IMR-90 (cell line): ENCODE measurements at regions not wholly inside any gene's neighbourhood (a gene's known extent, or its start where the extent isn't known, plus 50 kb on each side); places are given as distances from the start of the nearest gene placed in this dataset.
A peak's percentile ranks its signal among the peaks of the same experiment; 100 is the strongest.

ENCODE experiments used
- ATAC-seq: fragments of 200-7000 bp; cut with Tn5 transposase; 2 replicates; pipeline ENCODE4 v1.9.1; 2020; ENCODE audit warnings: low read depth, mild to moderate bottlenecking, moderate library complexity
- BruUV-seq: library from RNA; stranded (reverse); fragments of 400-500 nt; replicated peaks from 2 replicates; lab custom pipeline; 2021; lab: Mats Ljungman, UMichigan
- CTCF ChIA-PET: fragments of 300-600 bp; formaldehyde crosslinking; extraction: SDS; loops from one replicate; lab custom pipeline; 2021; ENCODE audit warnings: antibody characterized with exemption; lab: Yijun Ruan, JAX
- POLR2A ChIA-PET: fragments of 300-600 bp; sonication (Branson Sonifier 250); formaldehyde crosslinking; loops from one replicate; lab custom pipeline; 2022; ENCODE audit warnings: antibody characterized with exemption; ENCODE audit not compliant: unreplicated experiment; lab: Charles Lee
- DNase-seq: peaks from one replicate; pipeline ENCODE4 v3.0.0; 2013
- H2AFZ ChIP-seq: replicated peaks from 2 replicates; pipeline ENCODE3; 2013; ENCODE audit warnings: low read length, mild to moderate bottlenecking; ENCODE audit not compliant: poor library complexity
- H2AK5ac ChIP-seq: 2 replicates; pipeline ENCODE4 v1.6.1; 2013; ENCODE audit warnings: low read depth, low read length, inconsistent platforms
- H2AK9ac ChIP-seq: replicated peaks from 2 replicates; pipeline ENCODE3; 2013; ENCODE audit warnings: mild to moderate bottlenecking, low read depth, low read length, moderate library complexity; ENCODE audit not compliant: poor library complexity
- H2BK120ac ChIP-seq: 2 replicates; pipeline ENCODE4 v1.6.1; 2013; ENCODE audit warnings: low read depth, low read length, inconsistent platforms
- H2BK15ac ChIP-seq: 3 replicates; pipeline ENCODE4 v1.6.1; 2013; ENCODE audit warnings: low read depth, low read length, inconsistent platforms
- H2BK20ac ChIP-seq: 2 replicates; pipeline ENCODE4 v1.6.1; 2013; ENCODE audit warnings: low read depth, mild to moderate bottlenecking, inconsistent platforms, low read length, moderate library complexity
- H2BK5ac ChIP-seq: 2 replicates; pipeline ENCODE4 v1.6.1; 2013; ENCODE audit warnings: mild to moderate bottlenecking, low read depth, low read length, inconsistent platforms; ENCODE audit not compliant: poor library complexity, severe bottlenecking
- H3K14ac ChIP-seq: replicated peaks from 2 replicates; pipeline ENCODE4 v1.6.1; 2013; ENCODE audit warnings: low read depth, low read length, inconsistent platforms
- H3K18ac ChIP-seq: 2 replicates; pipeline ENCODE4 v1.6.1; 2013; ENCODE audit warnings: low read depth, low read length, control low read depth
- H3K23ac ChIP-seq: 2 replicates; pipeline ENCODE4 v1.6.1; 2013; ENCODE audit warnings: low read depth, low read length, inconsistent platforms
- H3K27ac ChIP-seq: 2 replicates; pipeline ENCODE4 v1.5.1; 2013; ENCODE audit warnings: mild to moderate bottlenecking, control low read depth, low read length; ENCODE audit not compliant: insufficient read depth
- H3K27me3 ChIP-seq: 2 replicates; pipeline ENCODE4 v1.6.1; 2013; ENCODE audit warnings: low read length; ENCODE audit not compliant: control insufficient read depth, insufficient read depth
- H3K36me3 ChIP-seq: 2 replicates; pipeline ENCODE4 v1.6.1; 2013; ENCODE audit warnings: low read length, mixed read lengths; ENCODE audit not compliant: control insufficient read depth, insufficient read depth
- H3K4ac ChIP-seq: 2 replicates; pipeline ENCODE4 v1.6.1; 2013; ENCODE audit warnings: low read depth, low read length, inconsistent platforms
- H3K4me1 ChIP-seq: 2 replicates; pipeline ENCODE4 v1.6.1; 2013; ENCODE audit warnings: low read length, mixed read lengths; ENCODE audit not compliant: control insufficient read depth, insufficient read depth
- H3K4me2 ChIP-seq: 2 replicates; pipeline ENCODE4 v1.6.1; 2013; ENCODE audit warnings: low read depth, mild to moderate bottlenecking, control low read depth, low read length, moderate library complexity
- H3K4me3 ChIP-seq: 2 replicates; pipeline ENCODE4 v1.5.1; 2013; ENCODE audit warnings: low read depth, mild to moderate bottlenecking, control low read depth, low read length, moderate library complexity; ENCODE audit not compliant: insufficient read depth
- H3K56ac ChIP-seq: 2 replicates; pipeline ENCODE4 v1.6.1; 2013; ENCODE audit warnings: low read length, inconsistent platforms; ENCODE audit not compliant: insufficient read depth; ENCODE audit errors: extremely low read depth
- H3K79me1 ChIP-seq, 2 experiments: 2 replicates each; pipeline ENCODE4 v1.6.1; 2013; ENCODE audit warnings: low read length in 2 of 2, inconsistent platforms in 1 of 2, low read depth in 1 of 2
- H3K9ac ChIP-seq: 2 replicates; pipeline ENCODE4 v1.6.1; 2013; ENCODE audit warnings: low read depth, low read length, control low read depth
- H3K9me1 ChIP-seq: 2 replicates; pipeline ENCODE4 v1.6.1; 2013; ENCODE audit warnings: low read length, inconsistent platforms; ENCODE audit not compliant: insufficient read depth
- H3K9me3 ChIP-seq: 2 replicates; pipeline ENCODE4 v1.6.1; 2013; ENCODE audit warnings: low read length; ENCODE audit not compliant: control insufficient read depth, insufficient read depth
- H4K20me1 ChIP-seq: 2 replicates; pipeline ENCODE4 v1.6.1; 2013; ENCODE audit warnings: low read length, inconsistent platforms; ENCODE audit not compliant: insufficient read depth
- H4K5ac ChIP-seq: 2 replicates; pipeline ENCODE4 v1.6.1; 2013; ENCODE audit warnings: mild to moderate bottlenecking, low read depth, low read length, control low read depth
- H4K8ac ChIP-seq, 2 experiments: 2 replicates each; pipeline ENCODE4 v1.6.1; 2013; ENCODE audit warnings: low read depth in 2 of 2, low read length in 2 of 2, control low read depth in 1 of 2, inconsistent platforms in 1 of 2
- H4K91ac ChIP-seq: 2 replicates; pipeline ENCODE4 v1.6.1; 2013; ENCODE audit warnings: low read depth, low read length, inconsistent platforms; ENCODE audit not compliant: insufficient read depth
- CEBPB ChIP-seq: IDR thresholded peaks from 2 replicates; pipeline ENCODE4 v1.6.1; 2012; ENCODE audit warnings: low read depth, low read length, improper control_type of control experiment
- MAFK ChIP-seq: IDR thresholded peaks from 2 replicates; pipeline ENCODE4 v1.6.1; 2012; ENCODE audit warnings: low read depth, low read length, improper control_type of control experiment
- WGBS, 2 experiments: methylation state at CpG; one replicate each; pipeline versions ENCODE4 v1.1.5 to v1.1.7; 2013; ENCODE audit warnings: missing lambda C conversion rate in 2 of 2; ENCODE audit not compliant: insufficient read length in 1 of 2; ENCODE audit errors: extremely low coverage in 2 of 2; 5-methylcytosine and 5-hydroxymethylcytosine counted together
- dilution Hi-C: fragments of 300-500 bp; cut with HindIII; formaldehyde crosslinking; loops from one replicate; pipeline ENCODE4 v1.14.3; 2018; ENCODE audit warnings: low sequenced_read_pairs; ENCODE audit not compliant: unreplicated experiment
- in situ Hi-C: fragments of 300-500 bp; cut with MboI; formaldehyde crosslinking; loops from 3 replicates; pipeline ENCODE4 v1.14.3; 2019; ENCODE audit warnings: low sequenced_read_pairs, inconsistent platforms, mixed read lengths
- intact Hi-C: fragments of 100-400 bp; cut with micrococcal nuclease; formaldehyde crosslinking; loops from 2 replicates; pipeline ENCODE4 v1.10.0; 2022

DNA sequence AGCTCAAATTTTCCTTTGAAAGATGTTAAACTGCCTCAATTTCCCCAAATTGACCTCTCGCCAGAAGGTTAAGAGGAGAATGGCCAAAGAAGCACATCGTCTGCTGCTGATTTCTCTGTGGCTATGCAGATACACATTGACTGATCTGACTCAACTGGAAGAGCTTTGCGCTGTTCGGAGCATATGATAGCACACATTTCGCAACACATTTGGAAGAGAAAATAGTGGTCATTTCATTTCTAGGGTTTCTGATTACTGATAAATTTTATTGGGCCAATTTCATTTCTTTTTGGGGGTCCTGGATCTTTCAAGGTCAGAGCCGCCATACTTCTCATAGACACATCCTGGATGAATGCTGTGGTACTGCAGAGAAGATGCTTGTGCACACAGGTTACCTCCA, 138.5 kb downstream of the TMEM200C start:
- no peaks in the 10 kb centered on the region for H3K27me3 ChIP-seq
- no peak overlapping the region for H2AK9ac ChIP-seq
- no peak overlapping the region for H3K18ac ChIP-seq
- no TSS peak for BruUV-seq
- ATAC-seq (no peak), DNase-seq (no peak)
- in situ Hi-C loops (no loop called here), intact Hi-C loops (no loop called here), dilution Hi-C loops (no loop called here)
- peak; percentile 30; the same call in 1 of the 2 replicates for TF ChIP-seq CEBPB
- no peak for TF ChIP-seq MAFK
- no CpG with 5 or more reads among the region's 6 CpGs for WGBS, 2 experiments
- H4K91ac ChIP-seq, result no peak overlapping the region
- no peaks in the 10 kb centered on the region for H3K9me3 ChIP-seq
- no peaks in the 10 kb centered on the region for H4K20me1 ChIP-seq
- no peak overlapping the region for H3K14ac ChIP-seq
- no peak overlapping the region for H3K56ac ChIP-seq
- H2AFZ ChIP-seq, result no peak overlapping the region
- no peak overlapping the region for H2BK120ac ChIP-seq
- no peaks in the 10 kb centered on the region for H3K79me1 ChIP-seq
- H3K27ac ChIP-seq, result no peak overlapping the region
- no peak overlapping the region for H3K4ac ChIP-seq
- no peak overlapping the region for H4K8ac ChIP-seq
- no peak overlapping the region for H3K9ac ChIP-seq
- no peaks in the 10 kb centered on the region for H3K36me3 ChIP-seq
- H3K4me3 ChIP-seq, result no peak overlapping the region
- CTCF ChIA-PET, result no interaction called here
- H3K23ac ChIP-seq, result no peak overlapping the region
- POLR2A ChIA-PET, result no interaction called here
- H2AK5ac ChIP-seq, result no peak overlapping the region
- no peak overlapping the region for H3K4me2 ChIP-seq
- H2BK5ac ChIP-seq, result no peak overlapping the region
- H2BK20ac ChIP-seq, result no peak overlapping the region
- H3K4me1 ChIP-seq, result no peaks in the 10 kb centered on the region
- no peak overlapping the region for H2BK15ac ChIP-seq
- H4K5ac ChIP-seq, result no peak overlapping the region
- no peaks in the 10 kb centered on the region for H3K9me1 ChIP-seq
